OCI-M2 (cell line): ENCODE measurements at regions not wholly inside any gene's neighbourhood (a gene's known extent, or its start where the extent isn't known, plus 50 kb on each side); places are given as distances from the start of the nearest gene placed in this dataset.
A peak's percentile ranks its signal among the peaks of the same experiment; 100 is the strongest.

Experiments used
- DNase-seq: peaks from one replicate; lab custom pipeline; 2025; ENCODE audit not compliant: unreplicated experiment; lab: John Stamatoyannopoulos, UW

DNA sequence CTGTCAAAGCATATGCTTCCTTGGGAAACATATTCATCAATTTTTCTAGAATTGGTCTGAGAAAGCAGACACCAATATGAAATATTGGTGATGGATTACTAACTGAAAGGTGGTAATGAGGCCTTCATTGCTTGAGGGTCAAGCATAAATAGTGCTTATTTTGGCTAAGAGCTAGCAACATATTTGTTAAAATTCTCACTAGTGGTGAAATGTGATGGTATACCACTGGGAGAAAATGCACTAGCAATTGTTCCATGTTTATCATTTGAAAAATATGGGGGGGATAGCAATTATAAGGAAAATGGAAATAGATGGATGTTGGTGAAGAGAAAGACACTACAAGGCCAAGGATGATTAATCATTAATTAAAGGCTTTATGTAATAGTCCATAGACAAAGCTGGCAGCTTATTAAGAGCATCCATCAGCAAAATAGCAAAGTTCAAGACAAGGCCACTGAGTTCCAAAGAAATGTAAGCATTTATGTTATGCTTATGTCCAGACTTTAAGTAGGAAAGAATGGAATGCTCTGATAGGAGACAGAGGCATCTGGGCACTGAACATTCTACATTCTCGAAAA is 253.7 kb upstream of the PRDM9 start:
- no peak for DNase-seq

- DNase-seq = no peak
These were observed 264.5 kb upstream of the PRDM9 start for GRCh38 chr5:23242891-23243290.

GRCh38 chr5:23235246-23235645 is 272.2 kb upstream of the PRDM9 start:
- no peak for DNase-seq

- no peak for DNase-seq
These were observed 273.2 kb upstream of the PRDM9 start for GRCh38 chr5:23234197-23234596.

DNA sequence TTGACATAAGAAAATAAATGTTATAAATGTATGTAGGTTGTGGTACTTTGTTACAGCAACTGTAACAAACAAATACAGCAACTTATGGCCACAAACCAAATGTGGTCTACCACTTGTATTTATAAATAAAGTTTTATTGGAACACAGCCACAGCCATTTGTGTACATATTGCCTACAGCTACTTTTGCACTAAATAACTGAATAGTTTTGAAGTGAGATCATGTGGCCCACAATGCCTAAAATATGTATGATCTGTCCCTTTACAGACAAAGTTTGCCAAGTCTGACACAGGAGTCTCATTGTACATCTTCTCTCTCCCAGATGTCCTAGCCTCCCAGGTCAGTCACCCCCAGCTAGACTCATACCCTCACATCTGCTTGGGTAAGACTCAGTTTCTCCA is 283.6 kb upstream of the PRDM9 start:
- no peak for DNase-seq

GRCh38 chr5:23221831-23222230 is 285.6 kb upstream of the PRDM9 start:
- DNase-seq = no peak

- no peak for DNase-seq
These were observed 290.2 kb upstream of the PRDM9 start for GRCh38 chr5:23217159-23217558.

- DNase-seq = no peak
These were observed 291.1 kb upstream of the PRDM9 start for GRCh38 chr5:23216345-23216744.

DNA sequence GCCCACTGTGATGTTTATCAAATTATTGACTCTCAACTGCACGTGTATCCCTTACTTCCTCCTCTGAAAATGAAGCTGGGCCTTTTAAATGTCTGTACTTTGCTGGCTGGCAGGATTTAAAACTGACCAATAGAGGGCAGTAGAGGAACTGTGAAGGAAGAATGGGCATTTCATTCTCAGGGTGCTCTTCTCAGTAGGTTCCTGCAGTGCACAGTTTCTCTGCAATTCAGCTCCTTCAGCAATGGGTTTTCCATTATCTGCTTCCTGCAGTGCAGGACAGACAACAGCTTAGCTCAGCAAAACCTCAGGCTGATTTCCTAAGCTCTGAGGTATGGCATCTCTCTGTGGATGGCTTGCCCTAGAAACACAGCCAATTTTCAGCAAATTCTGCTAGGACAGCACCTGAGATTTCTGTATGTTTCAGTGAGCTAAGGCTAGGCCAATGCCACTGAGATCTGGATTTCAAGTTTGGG is 298.4 kb upstream of the PRDM9 start:
- DNase-seq = peak; percentile 20

- no peak for DNase-seq
These were observed 303.3 kb upstream of the PRDM9 start for GRCh38 chr5:23204111-23204510.

DNA sequence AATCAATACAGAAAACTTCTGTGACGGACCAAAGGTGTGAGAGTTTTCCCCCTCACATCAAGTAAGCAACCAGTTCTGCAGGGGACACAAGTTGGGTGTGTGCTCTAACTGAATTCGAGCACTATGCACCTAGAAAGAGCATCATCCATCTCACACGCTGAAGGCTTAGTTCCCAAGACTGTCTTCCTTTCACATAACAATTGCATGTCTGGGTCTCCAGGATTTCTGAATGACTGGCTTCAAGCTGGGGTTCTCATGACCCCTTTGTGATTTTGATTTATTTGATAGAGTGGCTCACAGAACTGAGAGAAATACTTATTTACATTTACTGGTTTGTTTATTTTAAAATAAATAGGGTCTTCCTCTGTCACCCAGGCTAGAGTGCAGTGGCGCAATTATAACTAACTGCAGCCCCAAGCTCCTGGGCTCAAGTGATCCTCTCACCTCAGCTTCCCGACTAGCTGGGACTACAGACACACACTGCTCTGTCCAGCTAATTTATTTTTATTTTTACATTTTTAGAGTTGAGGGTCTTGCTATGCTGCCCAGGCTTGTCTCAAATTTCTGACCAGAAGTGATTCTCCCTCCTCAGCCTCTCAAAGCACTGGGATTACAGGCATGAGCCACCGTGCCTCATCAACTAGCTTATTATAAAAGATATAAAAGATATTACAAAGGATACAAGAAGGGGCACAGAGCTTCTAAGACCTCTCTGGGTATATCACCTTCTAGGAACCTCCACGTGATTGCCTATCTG is 316.7 kb upstream of the CDH12 start:
- DNase-seq = no peak

DNA sequence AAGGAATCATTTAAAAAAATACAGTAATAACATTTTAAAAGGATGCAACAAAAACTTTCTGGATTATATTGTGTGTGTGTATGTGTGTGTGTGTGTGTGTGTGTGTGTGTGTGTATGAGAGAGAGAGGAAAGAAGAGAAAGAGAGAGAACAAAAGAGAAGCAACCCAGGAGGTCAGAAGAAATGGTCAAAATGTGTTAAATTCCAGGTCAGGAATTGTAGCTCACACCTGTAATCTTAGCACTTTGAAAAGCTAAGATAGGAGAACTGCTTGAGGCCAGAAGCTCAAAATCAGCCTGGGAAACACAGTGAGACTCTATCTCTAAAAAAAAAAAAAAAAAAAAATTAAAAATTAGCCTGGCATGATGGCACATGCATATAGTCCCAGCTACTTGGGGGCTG is 311.8 kb upstream of the CDH12 start:
- no peak for DNase-seq

GRCh38 chr5:23158179-23158578 is 305.0 kb upstream of the CDH12 start:
- no peak for DNase-seq

DNA sequence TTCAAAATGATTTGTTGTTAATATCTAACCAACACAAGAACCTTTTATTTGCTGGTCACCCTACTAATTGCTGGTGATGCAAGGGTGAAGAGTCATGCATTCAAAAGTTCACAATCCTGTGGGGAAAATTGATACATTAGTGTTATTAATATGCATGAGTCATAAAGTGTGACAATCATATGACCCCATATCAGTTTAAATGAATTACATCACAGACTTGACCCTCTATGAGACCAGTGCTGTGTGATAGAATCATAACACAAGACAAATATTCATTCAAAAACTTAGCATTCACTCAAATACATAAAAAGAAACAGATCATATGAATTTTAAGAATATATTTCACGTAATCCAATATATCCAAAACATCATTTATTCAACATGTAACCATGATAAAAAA is 304.6 kb upstream of the CDH12 start:
- DNase-seq = no peak

DNA sequence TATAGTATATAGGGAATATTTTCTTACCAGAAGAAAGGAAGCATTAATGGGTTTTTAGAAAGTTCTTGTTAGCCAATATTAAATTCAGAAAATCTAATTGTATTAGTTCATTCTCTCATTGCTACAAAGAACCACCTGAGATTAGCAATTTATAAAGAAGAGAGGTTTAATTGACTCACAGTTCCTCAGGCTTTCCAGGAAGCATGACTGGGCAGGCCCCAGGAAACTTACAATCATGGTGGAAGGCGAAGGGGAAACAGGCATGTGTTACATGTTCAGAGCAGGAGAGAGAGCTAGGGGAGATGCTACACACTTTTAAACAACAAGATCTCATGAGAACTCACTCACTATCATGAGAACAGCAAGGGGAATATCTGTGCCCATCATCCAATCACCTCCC is 304.0 kb upstream of the CDH12 start:
- DNase-seq = no peak

- DNase-seq = no peak
These were observed 294.5 kb upstream of the CDH12 start for GRCh38 chr5:23147625-23148024.

GRCh38 chr5:23146183-23146582 is 293.0 kb upstream of the CDH12 start:
- no peak for DNase-seq

- no peak for DNase-seq
These were observed 286.4 kb upstream of the CDH12 start for GRCh38 chr5:23139338-23140171.

DNA sequence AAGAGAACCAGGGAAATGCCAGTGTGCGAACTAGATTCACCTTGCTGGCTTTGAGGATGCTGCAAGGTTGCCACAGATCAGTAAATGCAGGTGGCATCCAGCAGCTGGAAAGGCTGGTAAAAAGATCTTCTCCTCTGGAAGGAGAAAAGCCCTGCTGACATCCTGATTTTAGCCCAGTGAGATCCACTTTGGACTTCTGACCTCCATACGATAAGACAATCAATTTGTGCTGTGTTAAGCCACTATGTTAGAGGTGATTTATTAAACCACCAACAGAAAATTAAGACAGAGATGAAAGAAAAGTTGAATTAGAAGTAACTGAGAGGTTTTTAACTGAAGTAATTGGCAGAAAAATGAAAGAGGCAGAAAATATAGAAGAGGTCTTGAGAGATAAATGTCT is 283.8 kb upstream of the CDH12 start:
- DNase-seq = no peak

DNA sequence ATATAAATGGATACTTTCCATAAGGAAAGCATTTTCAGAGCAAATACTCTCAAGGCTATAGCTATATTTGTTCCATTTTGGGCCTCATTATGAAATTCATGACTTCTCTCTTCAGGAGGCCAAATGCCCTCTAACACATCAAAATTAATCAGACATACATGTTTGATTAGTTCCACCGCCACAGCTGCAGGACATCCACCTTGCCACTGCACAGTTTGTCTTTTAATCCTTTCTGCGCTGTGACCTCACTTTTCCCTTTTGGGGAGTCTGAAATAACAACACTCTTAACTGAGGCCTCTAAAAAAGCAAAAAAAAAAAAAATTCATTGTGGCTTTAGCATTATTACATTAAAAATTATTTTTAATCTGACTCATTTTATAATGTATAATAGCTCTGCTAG is 279.1 kb upstream of the CDH12 start:
- DNase-seq = no peak

- no peak for DNase-seq
These were observed 259.1 kb upstream of the CDH12 start for GRCh38 chr5:23112237-23112636.

DNA sequence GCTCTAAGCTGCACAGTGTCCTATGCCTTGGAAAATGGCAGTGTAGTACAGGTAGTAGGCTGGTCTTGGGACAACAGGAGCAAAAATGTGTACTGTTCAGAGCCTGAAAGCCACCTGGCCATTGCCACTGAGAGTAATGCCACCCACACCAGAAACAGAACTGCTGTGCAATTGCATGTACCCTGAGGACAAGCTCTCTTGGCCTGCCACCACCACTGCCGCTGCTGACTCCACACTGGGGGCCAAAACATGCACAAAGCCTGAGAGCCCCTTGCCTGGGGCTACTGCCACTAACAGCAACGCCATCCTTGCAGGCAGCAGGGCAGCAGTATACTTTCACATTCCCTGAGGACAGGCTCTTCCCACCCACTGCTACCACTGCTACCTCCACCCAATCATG is 251.9 kb upstream of the CDH12 start:
- DNase-seq = no peak
